HCT116 (cell line): ENCODE measurements at regions not wholly inside any gene's neighbourhood (a gene's known extent, or its start where the extent isn't known, plus 50 kb on each side); places are given as distances from the start of the nearest gene placed in this dataset.

Source experiments
- ATAC-seq: fragments of 200-7000 bp; cut with Tn5 transposase; 2 replicates; pipeline ENCODE4 v1.9.1; 2020; ENCODE audit warnings: mild to moderate bottlenecking, moderate library complexity
- BruUV-seq: library from RNA; stranded (reverse); fragments of 400-500 nt; replicated peaks from 2 replicates; lab custom pipeline; 2021; lab: Mats Ljungman, UMichigan
- CTCF ChIA-PET: fragments of 300-600 bp; sonication (Branson Sonifier 250); formaldehyde crosslinking; loops from one replicate; lab custom pipeline; 2021; ENCODE audit warnings: antibody characterized with exemption; lab: Charles Lee
- POLR2A ChIA-PET: fragments of 300-600, 350-600 bp; sonication (Branson Sonifier 250); formaldehyde crosslinking; loops from one replicate; lab custom pipeline; 2021; ENCODE audit warnings: antibody characterized with exemption; lab: Charles Lee
- RAD21 ChIA-PET, 2 experiments: fragments of 300-600 bp; sonication (Branson Sonifier 250); formaldehyde crosslinking; loops; one replicate each; lab custom pipeline; 2023; ENCODE audit warnings: low total read pairs in 2 of 2; ENCODE audit not compliant: uncharacterized antibody in 2 of 2, unreplicated experiment in 2 of 2, low non-redundant PET in 1 of 2; lab: Charles Lee
- DNase-seq: peaks from one replicate; pipeline ENCODE4 v3.0.0-alpha.2; 2010; ENCODE audit warnings: low read depth, low spot score
- H2AFZ ChIP-seq: fragments of 200-600 bp; shearing (Covaris generic), sonication (generic); 2 replicates; pipeline ENCODE4 v1.6.1; 2017; ENCODE audit warnings: low read depth, mixed run types, mixed read lengths, antibody characterized with exemption, low read length; ENCODE audit not compliant: poor library complexity, severe bottlenecking
- H3K27ac ChIP-seq: 2 replicates; pipeline ENCODE4 v1.5.1; 2012; ENCODE audit warnings: low read depth, low read length
- H3K27me3 ChIP-seq: fragments of 200-600 bp; sonication (generic); 2 replicates; pipeline ENCODE4 v1.6.1; 2016; ENCODE audit warnings: mixed run types, low read length, mixed read lengths; ENCODE audit not compliant: insufficient read depth
- H3K36me3 ChIP-seq, 2 experiments: fragments of 200-500 bp in 1 of 2; fragments of 200-600 bp in 1 of 2; sonication (Bioruptor generic) in 1 of 2; sonication (generic) in 1 of 2; 2 replicates each; pipeline versions ENCODE4 v1.5.1 to v1.6.1; 2014 to 2016; ENCODE audit warnings: low read length in 2 of 2, inconsistent platforms in 1 of 2, mixed read lengths in 1 of 2, mixed run types in 1 of 2; ENCODE audit not compliant: insufficient read depth in 2 of 2, control insufficient read depth in 1 of 2
- H3K4me1 ChIP-seq, 2 experiments: fragments of 200-600 bp in 1 of 2; sonication (generic) in 1 of 2; 2 replicates each; pipeline versions ENCODE4 v1.5.1 to v1.6.1; 2012 to 2017; ENCODE audit warnings: low read length in 2 of 2, inconsistent platforms in 1 of 2, mild to moderate bottlenecking in 1 of 2, mixed read lengths in 1 of 2, mixed run types in 1 of 2, moderate library complexity in 1 of 2; ENCODE audit not compliant: insufficient read depth in 2 of 2, control insufficient read depth in 1 of 2
- H3K4me2 ChIP-seq: fragments of 200-600 bp; sonication (generic); 2 replicates; pipeline ENCODE4 v1.6.1; 2017; ENCODE audit warnings: mixed run types, low read length, mixed read lengths
- H3K4me3 ChIP-seq, 2 experiments: fragments of 200-600 bp in 1 of 2; sonication (generic) in 1 of 2; replicated peaks in 1 of 2; 2 replicates each; pipeline ENCODE4 v1.5.1; 2011 to 2016; ENCODE audit warnings: low read length in 2 of 2, control low read depth in 1 of 2, low read depth in 1 of 2, mild to moderate bottlenecking in 1 of 2, mixed read lengths in 1 of 2, mixed run types in 1 of 2
- H3K79me2 ChIP-seq: fragments of 200-600 bp; sonication (generic); 2 replicates; pipeline ENCODE4 v1.6.1; 2017; ENCODE audit warnings: mild to moderate bottlenecking, mixed run types, low read length, moderate library complexity, mixed read lengths; ENCODE audit not compliant: insufficient read depth
- H3K9ac ChIP-seq: fragments of 200-600 bp; sonication (generic); 2 replicates; pipeline ENCODE4 v1.6.1; 2016; ENCODE audit warnings: low read length, mixed read lengths
- H3K9me2 ChIP-seq: fragments of 200-600 bp; sonication (generic), shearing (Covaris generic); 2 replicates; pipeline ENCODE4 v1.6.1; 2017; ENCODE audit warnings: mixed run types, mild to moderate bottlenecking, moderate library complexity; ENCODE audit not compliant: insufficient read depth
- H3K9me3 ChIP-seq, 2 experiments: fragments of 200-500 bp in 1 of 2; fragments of 200-600 bp in 1 of 2; sonication (Bioruptor generic) in 1 of 2; sonication (generic) in 1 of 2; 2 replicates each; pipeline ENCODE4 v1.6.1; 2014 to 2017; ENCODE audit warnings: low read length in 2 of 2, mixed read lengths in 2 of 2, inconsistent platforms in 1 of 2, low read depth in 1 of 2, mild to moderate bottlenecking in 1 of 2, mixed run types in 1 of 2, moderate library complexity in 1 of 2; ENCODE audit not compliant: control insufficient read depth in 1 of 2, insufficient read depth in 1 of 2
- H4K20me1 ChIP-seq: fragments of 200-600 bp; sonication (generic), shearing (Covaris generic); 2 replicates; pipeline ENCODE4 v1.6.1; 2017; ENCODE audit warnings: mixed run types, mild to moderate bottlenecking, moderate library complexity; ENCODE audit not compliant: insufficient read depth
- CBX3 ChIP-seq: IDR thresholded peaks from 2 replicates; pipeline ENCODE4 v1.6.1; 2012; ENCODE audit warnings: low read depth
- CEBPB ChIP-seq: IDR thresholded peaks from 2 replicates; pipeline ENCODE4 v1.6.1; 2012; ENCODE audit warnings: low read depth
- CTCF ChIP-seq, 3 experiments: fragments of 200-600 bp in 1 of 3; sonication (generic) in 1 of 3; IDR thresholded peaks in 2 of 3; conservative IDR thresholded peaks in 1 of 3; 2 replicates each; pipeline ENCODE4 v1.5.1; 2012 to 2017; ENCODE audit warnings: low read depth in 2 of 3, low read length in 2 of 3, antibody characterized with exemption in 1 of 3, borderline replicate concordance in 1 of 3, control low read depth in 1 of 3, mild to moderate bottlenecking in 1 of 3, mixed read lengths in 1 of 3, mixed run types in 1 of 3, moderate library complexity in 1 of 3; ENCODE audit not compliant: insufficient read depth in 1 of 3
- ELF1 ChIP-seq: IDR thresholded peaks from 2 replicates; pipeline ENCODE4 v1.6.1; 2012; ENCODE audit warnings: low read depth, borderline replicate concordance
- POLR2AphosphoS5 ChIP-seq: IDR thresholded peaks from 2 replicates; pipeline ENCODE4 v1.6.1; 2011; ENCODE audit warnings: mild to moderate bottlenecking, low read depth, low read length, moderate library complexity
- ZFX ChIP-seq: fragments of 450-650 bp; IDR thresholded peaks from 2 replicates; pipeline ENCODE4 v1.6.1; 2017
- intact Hi-C: fragments of 100-400 bp; cut with micrococcal nuclease; formaldehyde crosslinking; loops from 2 replicates; pipeline ENCODE4 v1.10.0; 2022

- ATAC-seq (no peak), DNase-seq (no peak)
- Histone ChIP-seq H3K27me3 (no peaks in the 10 kb centered on the region), H3K4me1 (no peaks in the 10 kb centered on the region), H3K27ac (no peak overlapping the region), H3K9me3 (peaks cover 11 to 23% of the 10 kb centered on the region in 2 experiments; a peak in 2 of 4 replicates), H3K4me3 (no peak overlapping the region), H3K36me3 (no peaks in the 10 kb centered on the region), H3K4me2 (no peak overlapping the region), H3K9ac (no peak overlapping the region), H2AFZ (no peak overlapping the region), H3K9me2 (no peaks in the 10 kb centered on the region), H4K20me1 (no peaks in the 10 kb centered on the region), H3K79me2 (no peaks in the 10 kb centered on the region)
- no peak for TF ChIP-seq ELF1
- TF ChIP-seq POLR2AphosphoS5: no peak
- TF ChIP-seq CEBPB: no peak
- TF ChIP-seq ZFX: no peak
- TF ChIP-seq CTCF (IDR thresholded peaks at IDR 0.05 in 2 of 3, conservative IDR thresholded peaks at IDR 0.05 in 1 of 3; ENCODE audit: borderline replicate concordance in 1 of 3, insufficient read depth in 1 of 3, low read depth in 2 of 3, low read length in 2 of 3): no peak
- POLR2A ChIA-PET: no interaction called here
- RAD21 ChIA-PET: no interaction called here
- intact Hi-C loops: no loop called here
- no TSS peak for BruUV-seq
- CTCF ChIA-PET: no interaction called here
Observed at GRCh38 chr9:26191711-26192110, 513.5 kb upstream of the TUSC1 start.

GRCh38 chr9:26181836-26182235, 503.6 kb upstream of the TUSC1 start:
- Histone ChIP-seq H3K36me3 (no peaks in the 10 kb centered on the region), H4K20me1 (no peaks in the 10 kb centered on the region), H2AFZ (no peak overlapping the region), H3K27me3 (no peaks in the 10 kb centered on the region), H3K4me1 (no peaks in the 10 kb centered on the region), H3K79me2 (no peaks in the 10 kb centered on the region), H3K9ac (no peak overlapping the region), H3K27ac (no peak overlapping the region), H3K9me3 (peaks cover 8 to 16% of the 10 kb centered on the region in 2 experiments; a peak in 3 of 4 replicates), H3K4me2 (no peak overlapping the region), H3K9me2 (no peaks in the 10 kb centered on the region), H3K4me3 (no peak overlapping the region)
- TF ChIP-seq ZFX (no peak), CBX3 (no peak)
- RAD21 ChIA-PET: no interaction called here
- BruUV-seq: no TSS peak
- DNase-seq: no peak
- POLR2A ChIA-PET: no interaction called here
- ATAC-seq: no peak
- intact Hi-C loops: no loop called here
- CTCF ChIA-PET: no interaction called here
